Subcutaneous abdominal adipose tissue (tissue), 5 donors: ENCODE measurements at regions not wholly inside any gene's neighbourhood (a gene's known extent, or its start where the extent isn't known, plus 50 kb on each side); places are given as distances from the start of the nearest gene placed in this dataset.
"Not testable (repeated sequence)": the region's sequence is repeated elsewhere in the genome, so short reads cannot be mapped to it uniquely, and the experiment has no call there.

ENCODE experiments used
- H3K27ac ChIP-seq: one replicate; pipeline ENCODE4 v1.7.0; 2013; ENCODE audit warnings: low read depth, mild to moderate bottlenecking, inconsistent platforms, low read length, moderate library complexity
- H3K27me3 ChIP-seq, 5 donors: one replicate each; pipeline ENCODE4 v1.7.0; 2013; ENCODE audit warnings: low read length in 5 of 5, inconsistent platforms in 1 of 5; ENCODE audit not compliant: control insufficient read depth in 5 of 5, insufficient read depth in 4 of 5
- H3K36me3 ChIP-seq, 5 donors: one replicate each; pipeline ENCODE4 v1.7.0; 2013; ENCODE audit warnings: low read length in 5 of 5; ENCODE audit not compliant: control insufficient read depth in 5 of 5, insufficient read depth in 5 of 5
- H3K4me1 ChIP-seq, 5 donors: one replicate each; pipeline ENCODE4 v1.7.0; 2013; ENCODE audit warnings: low read length in 5 of 5, mild to moderate bottlenecking in 3 of 5, moderate library complexity in 1 of 5; ENCODE audit not compliant: control insufficient read depth in 5 of 5, insufficient read depth in 5 of 5
- H3K4me3 ChIP-seq, 5 donors: one replicate each; pipeline ENCODE4 v1.7.0; 2013; ENCODE audit warnings: low read length in 5 of 5, low read depth in 1 of 5
- H3K9ac ChIP-seq, 5 donors: one replicate each; pipeline ENCODE4 v1.7.0; 2013; ENCODE audit warnings: low read length in 5 of 5, mild to moderate bottlenecking in 4 of 5, moderate library complexity in 3 of 5
- H3K9me3 ChIP-seq, 5 donors: one replicate each; pipeline ENCODE4 v1.7.0; 2013; ENCODE audit warnings: low read length in 5 of 5; ENCODE audit not compliant: control insufficient read depth in 5 of 5
- donor health status: healthy.
- donor health status: healthy.
- donor health status: healthy.
- donor health status: healthy.
- donor health status: healthy.

DNA sequence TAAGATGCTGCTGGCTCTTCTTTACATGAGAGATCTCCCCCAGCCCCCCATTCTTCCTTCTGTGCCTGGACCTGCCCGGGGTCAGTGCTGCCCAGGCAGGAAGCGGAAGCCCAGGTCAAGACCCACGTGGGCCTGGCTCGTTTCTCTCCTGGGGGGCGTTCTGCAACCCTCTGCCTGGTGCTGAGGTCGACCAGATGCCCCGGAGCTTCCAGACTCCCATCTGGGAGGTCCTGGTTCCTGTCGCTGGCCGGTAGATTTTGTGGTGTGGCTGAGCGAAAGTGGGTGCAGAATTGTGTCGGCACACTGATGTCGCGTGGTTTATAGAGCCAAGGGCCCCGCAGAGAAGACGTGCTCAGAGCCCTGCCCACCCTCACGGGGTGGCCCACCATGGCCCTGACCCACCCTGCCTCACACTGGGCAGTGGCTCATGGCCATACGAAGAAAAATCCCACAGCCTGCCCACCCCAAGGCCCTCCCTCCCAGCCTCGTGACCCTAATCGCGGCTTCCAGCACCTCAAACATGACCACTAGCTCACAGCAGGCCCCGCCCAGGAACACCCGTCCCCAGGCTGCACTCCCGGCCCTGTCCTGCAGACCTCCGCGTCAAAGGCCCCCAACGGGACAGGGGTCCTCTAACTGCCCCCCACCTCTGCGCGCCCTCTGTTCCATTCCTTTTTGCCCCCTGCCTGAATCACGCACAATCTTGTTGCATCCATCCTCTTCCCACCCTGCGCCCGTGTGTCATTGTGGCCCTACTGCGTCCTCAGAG, 443.2 kb upstream of the ZNF722 start:
- not testable (repeated sequence) for H3K4me3 ChIP-seq, H3K27ac ChIP-seq, H3K9ac ChIP-seq, H3K27me3 ChIP-seq, H3K36me3 ChIP-seq, H3K9me3 ChIP-seq, H3K4me1 ChIP-seq

DNA sequence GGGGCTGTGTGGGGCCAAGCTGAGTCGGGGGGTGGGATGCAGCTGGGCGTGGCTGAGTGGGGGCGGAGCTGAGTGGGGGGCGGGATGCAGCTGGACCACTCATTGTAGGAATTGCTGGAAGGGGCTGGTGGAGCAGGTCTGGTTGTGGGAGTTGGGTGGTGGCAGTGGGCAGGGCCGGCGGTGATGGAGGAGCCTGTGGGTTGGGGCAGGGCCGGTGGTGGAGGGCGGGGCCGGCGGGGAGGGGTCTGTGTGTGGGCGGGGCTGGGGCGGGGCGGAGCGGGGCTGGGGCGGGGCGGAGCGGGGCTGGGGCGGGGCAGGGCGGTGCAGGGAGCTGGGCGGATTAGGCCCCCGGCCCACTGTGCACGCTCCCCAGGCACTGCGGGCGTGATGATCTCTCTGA, 442.4 kb upstream of the ZNF722 start:
- H3K27me3 ChIP-seq, H3K4me3 ChIP-seq, H3K9me3 ChIP-seq, H3K4me1 ChIP-seq, H3K9ac ChIP-seq, H3K36me3 ChIP-seq, H3K27ac ChIP-seq: not testable (repeated sequence)

DNA sequence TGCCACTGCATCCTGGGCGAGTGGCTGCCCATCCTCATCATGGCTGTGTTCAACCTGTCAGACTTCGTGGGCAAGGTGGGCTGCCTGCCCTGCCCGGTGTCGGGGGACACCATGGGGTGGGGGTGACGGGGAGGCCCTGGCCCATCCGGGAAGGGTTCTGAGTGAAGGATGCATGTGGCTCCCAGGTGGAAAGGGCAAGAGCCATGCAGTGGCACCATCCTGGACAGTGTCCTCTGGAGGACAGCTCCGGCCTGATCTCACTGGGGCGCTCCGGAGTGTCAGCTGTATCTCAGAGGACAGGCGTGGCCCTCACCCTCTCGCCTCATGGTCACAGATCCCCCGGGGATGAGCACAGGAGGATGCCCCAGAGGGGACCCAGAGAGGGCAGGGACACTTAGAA, 439.6 kb upstream of the ZNF722 start:
- H3K9me3 ChIP-seq = peaks cover 0 to 13% (median 4%) of the 10 kb centered on the region in 5 donors
- H3K27ac ChIP-seq, H3K4me3 ChIP-seq, H3K36me3 ChIP-seq, H3K27me3 ChIP-seq, H3K4me1 ChIP-seq, H3K9ac ChIP-seq: not testable (repeated sequence)

DNA sequence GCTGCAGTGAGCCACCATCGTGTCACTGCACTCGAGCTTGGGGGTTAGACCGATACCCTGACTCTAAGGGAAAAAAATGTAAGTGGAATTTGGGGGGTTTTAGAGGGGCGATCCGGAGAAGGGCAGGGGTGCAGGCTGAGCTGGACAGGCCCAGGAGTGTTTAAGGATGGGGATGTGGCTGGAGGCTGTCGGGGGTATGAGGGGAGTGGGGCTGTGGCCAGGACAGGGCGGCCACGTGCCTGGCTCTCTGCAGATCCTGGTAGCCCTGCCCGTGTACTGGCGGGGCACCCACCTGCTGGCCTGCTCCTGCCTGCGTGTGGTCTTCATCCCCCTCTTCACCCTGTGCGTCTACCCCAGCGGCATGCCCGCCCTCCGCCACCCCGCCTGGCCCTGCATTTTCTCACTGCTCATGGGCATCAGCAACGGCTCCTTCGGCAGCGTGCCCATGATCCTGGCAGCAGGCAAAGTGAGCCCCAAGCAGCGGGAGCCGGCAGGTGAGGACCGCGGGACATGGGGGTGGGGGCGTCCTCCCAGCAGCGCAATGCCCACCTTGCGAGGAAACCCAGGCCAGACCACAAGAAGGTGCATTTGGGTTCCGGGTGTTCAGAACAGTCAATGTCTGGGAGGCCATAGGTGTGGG, 438.7 kb upstream of the ZNF722 start:
- not testable (repeated sequence) for H3K9ac ChIP-seq, H3K27me3 ChIP-seq, H3K27ac ChIP-seq, H3K4me1 ChIP-seq, H3K36me3 ChIP-seq, H3K4me3 ChIP-seq
- H3K9me3 ChIP-seq = peaks cover 0 to 13% (median 4%) of the 10 kb centered on the region in 5 donors

DNA sequence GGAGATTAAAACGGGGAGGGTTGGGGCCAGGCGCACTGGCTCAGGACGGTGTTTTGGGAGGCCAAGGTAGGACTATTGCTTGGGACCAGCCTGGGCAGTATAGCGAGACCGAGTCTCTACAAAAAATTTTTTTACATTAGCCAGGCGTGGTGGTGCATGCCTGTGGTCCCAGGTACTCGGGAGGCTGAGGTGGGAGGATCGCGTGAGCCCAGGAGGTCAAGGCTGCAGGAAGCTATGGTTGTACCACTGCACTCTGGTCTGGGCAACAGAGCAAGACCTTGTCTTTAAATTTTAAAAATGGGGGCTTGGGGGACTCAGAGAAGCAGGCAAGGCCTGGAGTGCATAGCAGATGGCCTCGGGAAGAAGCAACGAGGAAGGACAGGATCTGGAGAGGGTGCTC, 436.7 kb upstream of the ZNF722 start:
- not testable (repeated sequence) for H3K4me3 ChIP-seq, H3K27ac ChIP-seq, H3K36me3 ChIP-seq, H3K9ac ChIP-seq, H3K4me1 ChIP-seq, H3K27me3 ChIP-seq
- H3K9me3 ChIP-seq = peaks cover 0 to 13% (median 4%) of the 10 kb centered on the region in 5 donors

DNA sequence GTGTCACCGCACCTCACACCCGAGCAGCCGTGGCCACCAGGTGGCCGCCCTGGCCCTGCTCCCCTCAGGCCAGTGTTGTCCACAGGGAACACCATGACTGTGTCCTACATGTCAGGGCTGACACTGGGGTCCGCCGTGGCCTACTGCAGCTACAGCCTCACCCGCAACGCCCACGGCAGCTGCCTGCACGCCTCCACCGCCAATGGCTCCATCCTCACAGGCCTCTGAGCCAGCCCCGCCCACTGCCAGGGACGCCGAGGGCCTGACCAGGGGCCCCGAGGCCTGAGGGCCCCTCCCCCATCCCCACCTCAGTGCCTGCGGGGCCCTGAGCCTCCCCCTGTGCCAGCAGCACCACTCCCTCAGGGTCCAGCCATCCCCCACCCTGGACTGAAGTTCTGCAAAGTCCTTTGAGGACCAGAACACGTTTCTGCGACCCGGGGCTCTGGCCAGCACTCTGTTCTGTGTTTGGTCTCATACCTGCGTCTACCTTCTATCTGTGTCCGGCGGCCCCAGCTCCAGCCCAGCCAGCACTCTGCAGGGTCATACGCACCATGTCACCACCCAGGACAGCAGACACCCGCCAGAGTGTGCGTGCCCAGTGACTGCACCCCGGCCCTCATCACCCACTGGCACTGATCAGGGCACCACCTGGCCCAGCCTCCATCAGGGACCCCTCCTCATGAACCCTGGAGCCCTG, 436.1 kb upstream of the ZNF722 start:
- H3K27me3 ChIP-seq = not testable (repeated sequence)

DNA sequence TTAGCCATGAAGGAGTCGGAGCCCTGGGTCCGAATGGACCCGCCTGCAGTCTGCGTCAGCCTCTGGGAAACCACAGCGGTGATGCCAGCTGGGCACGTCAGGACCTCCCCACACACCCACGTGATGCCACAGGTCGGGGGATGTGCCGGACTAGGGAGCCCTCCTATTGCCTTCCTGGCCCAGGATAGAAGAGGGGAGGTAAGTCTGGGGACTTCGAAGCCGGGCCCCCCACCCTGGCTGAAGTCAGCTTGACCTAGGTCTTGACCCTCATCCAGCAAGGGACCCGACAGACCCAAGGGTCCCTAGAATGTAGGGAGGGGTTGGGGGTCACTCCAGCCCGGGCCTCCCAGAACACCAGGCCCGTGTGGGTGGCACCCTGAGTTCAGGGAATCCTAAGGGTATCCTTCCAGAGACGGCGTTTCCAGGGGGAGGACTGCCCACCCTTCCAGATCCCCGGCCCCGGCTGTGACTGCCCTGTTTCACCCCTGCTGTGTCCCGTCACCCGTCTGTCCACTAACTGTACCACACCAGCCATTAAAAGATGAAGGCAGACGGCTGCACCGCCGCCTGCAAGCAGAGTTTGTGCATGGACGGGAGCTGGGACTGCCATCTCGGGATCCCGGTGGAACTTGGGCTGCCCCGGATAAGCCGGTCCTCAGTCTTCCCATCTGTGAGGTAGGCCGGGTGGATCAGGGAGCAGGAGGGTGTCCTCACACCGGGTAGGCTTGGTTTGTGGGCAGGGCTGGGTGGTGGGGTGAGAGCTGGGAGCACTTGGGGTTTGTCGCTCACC, 435.3 kb upstream of the ZNF722 start:
- not testable (repeated sequence) for H3K36me3 ChIP-seq, H3K4me1 ChIP-seq, H3K27ac ChIP-seq, H3K27me3 ChIP-seq, H3K4me3 ChIP-seq, H3K9ac ChIP-seq
- peaks cover 0 to 19% (median 7%) of the 10 kb centered on the region in 5 donors for H3K9me3 ChIP-seq

More for the DNA sequence above, 436.1 kb upstream of the ZNF722 start:
- not testable (repeated sequence) for H3K4me1 ChIP-seq, H3K27ac ChIP-seq, H3K36me3 ChIP-seq, H3K4me3 ChIP-seq, H3K9ac ChIP-seq
- peaks cover 0 to 15% (median 5%) of the 10 kb centered on the region in 5 donors for H3K9me3 ChIP-seq

DNA sequence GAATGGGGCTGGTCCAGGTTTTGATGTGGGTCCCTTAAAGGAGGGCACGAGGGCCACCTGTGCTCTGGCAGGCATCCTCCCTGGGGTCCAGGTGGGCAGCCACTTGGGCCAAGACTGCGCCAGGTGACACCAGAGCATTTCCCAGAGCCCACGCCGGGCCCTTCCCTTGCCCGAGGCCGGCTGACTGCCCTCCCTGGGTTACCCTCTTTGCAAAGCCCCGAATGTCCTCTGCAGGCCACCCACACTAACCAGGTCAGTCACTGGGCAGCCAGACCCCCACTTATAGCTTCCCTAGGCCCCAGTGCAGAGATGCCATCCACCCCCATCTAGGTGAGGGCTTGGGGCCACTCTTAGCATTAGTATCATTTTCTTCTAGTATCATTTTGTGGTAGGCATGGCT, 433.8 kb upstream of the ZNF722 start:
- H3K27me3 ChIP-seq, H3K36me3 ChIP-seq, H3K27ac ChIP-seq, H3K4me3 ChIP-seq, H3K9ac ChIP-seq, H3K4me1 ChIP-seq: not testable (repeated sequence)
- peaks cover 0 to 17% (median 5%) of the 10 kb centered on the region in 5 donors for H3K9me3 ChIP-seq

DNA sequence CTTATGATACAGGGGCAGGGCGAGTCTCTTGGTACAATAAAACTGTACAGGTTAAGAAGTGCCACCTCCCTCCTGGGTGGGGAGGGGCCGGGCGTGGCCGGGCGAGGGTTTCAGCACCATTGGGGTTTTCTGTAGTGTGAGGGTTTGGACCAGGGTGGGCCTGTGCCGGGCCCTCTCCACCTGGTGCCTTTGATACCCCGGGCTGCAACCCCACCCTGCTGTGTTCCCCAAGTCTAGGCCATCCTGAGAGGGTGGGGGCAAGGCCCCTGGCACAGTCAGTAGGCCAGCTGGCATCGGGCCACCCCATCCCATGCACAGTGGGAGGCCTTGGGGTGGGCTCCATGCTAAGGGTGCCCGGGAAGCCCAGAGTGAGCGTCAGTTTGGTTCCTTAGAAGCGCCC, 431.8 kb upstream of the ZNF722 start:
- peaks cover 0 to 22% (median 10%) of the 10 kb centered on the region in 5 donors for H3K9me3 ChIP-seq
- not testable (repeated sequence) for H3K36me3 ChIP-seq, H3K4me3 ChIP-seq, H3K27ac ChIP-seq, H3K9ac ChIP-seq, H3K27me3 ChIP-seq, H3K4me1 ChIP-seq

DNA sequence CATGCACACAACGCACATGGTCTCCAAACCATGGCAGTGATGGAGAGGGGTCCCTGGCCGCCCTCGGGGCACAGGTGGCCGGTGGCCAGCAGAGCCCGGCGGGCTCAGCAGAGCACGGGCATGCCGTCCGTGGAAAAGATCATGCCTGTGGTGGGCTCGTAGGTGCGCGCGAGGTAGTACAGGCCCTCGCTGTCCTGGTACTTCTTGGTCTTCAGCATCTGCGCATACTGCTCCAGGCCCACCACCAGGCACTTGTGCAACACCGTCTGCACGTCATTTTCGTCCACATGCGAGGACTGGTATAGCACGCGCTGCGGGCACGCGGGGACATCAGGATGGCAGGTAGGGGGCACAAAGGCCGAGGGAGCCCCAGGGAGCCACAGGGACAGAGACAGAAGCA, 431.0 kb upstream of the ZNF722 start:
- Histone ChIP-seq H3K9me3 (peaks cover 0 to 28% (median 10%) of the 10 kb centered on the region in 5 donors), H3K4me3 (peak overlapping the region in 2 of 5 donors; percentile 16 to 33)
- not testable (repeated sequence) for H3K27ac ChIP-seq, H3K27me3 ChIP-seq, H3K36me3 ChIP-seq, H3K4me1 ChIP-seq, H3K9ac ChIP-seq
